Caco-2 (cell line): ENCODE measurements at regions not wholly inside any gene's neighbourhood (a gene's known extent, or its start where the extent isn't known, plus 50 kb on each side); places are given as distances from the start of the nearest gene placed in this dataset.
A peak's percentile ranks its signal among the peaks of the same experiment; 100 is the strongest.
"Not testable (repeated sequence)": the region's sequence is repeated elsewhere in the genome, so short reads cannot be mapped to it uniquely, and the experiment has no call there.

Experiments
- BruUV-seq: library from RNA; stranded (reverse); fragments of 400-500 nt; replicated peaks from 2 replicates; lab custom pipeline; 2021; lab: Mats Ljungman, UMichigan
- CTCF ChIA-PET: fragments of 300-600 bp; sonication (Branson Sonifier 250); formaldehyde crosslinking; loops from one replicate; lab custom pipeline; 2022; ENCODE audit warnings: antibody characterized with exemption; lab: Charles Lee
- POLR2A ChIA-PET: fragments of 300-600 bp; sonication (Branson Sonifier 250); formaldehyde crosslinking; loops from one replicate; lab custom pipeline; 2022; ENCODE audit warnings: antibody characterized with exemption; lab: Charles Lee
- DNase-seq, 2 experiments: peaks; one replicate each; pipeline versions ENCODE4 v3.0.0 to v3.0.0-alpha.2; 2020 to 2022
- H3K27me3 ChIP-seq: replicated peaks from 2 replicates; pipeline ENCODE4 v1.6.0; 2011; ENCODE audit warnings: low read length; ENCODE audit not compliant: control insufficient read depth, insufficient read depth
- H3K36me3 ChIP-seq: 2 replicates; pipeline ENCODE4 v1.5.1; 2011; ENCODE audit warnings: low read length; ENCODE audit not compliant: control insufficient read depth, insufficient read depth
- H3K4me1 ChIP-seq: fragments of 250-450 bp; sonication (Bioruptor Pico); 2 replicates; pipeline ENCODE4 v1.5.1; 2020; ENCODE audit warnings: mild to moderate bottlenecking
- H3K4me3 ChIP-seq: 2 replicates; pipeline ENCODE4 v1.5.1; 2011; ENCODE audit warnings: low read depth, mild to moderate bottlenecking, control low read depth, low read length
- H3K9me3 ChIP-seq: fragments of 250-450 bp; sonication (Bioruptor Pico); 2 replicates; pipeline ENCODE4 v1.5.1; 2020; ENCODE audit warnings: mild to moderate bottlenecking, moderate library complexity
- H3K27ac Mint-ChIP-seq: one replicate; pipeline ENCODE4 v1.8.0; 2022; ENCODE audit warnings: mixed read lengths; ENCODE audit not compliant: unreplicated experiment
- H3K27me3 Mint-ChIP-seq: one replicate; pipeline ENCODE4 v1.8.0; 2022; ENCODE audit warnings: mixed read lengths; ENCODE audit not compliant: insufficient read depth, unreplicated experiment
- H3K36me3 Mint-ChIP-seq: one replicate; pipeline ENCODE4 v1.8.0; 2022; ENCODE audit warnings: mild to moderate bottlenecking, mixed read lengths; ENCODE audit not compliant: insufficient read depth, unreplicated experiment
- H3K4me1 Mint-ChIP-seq: one replicate; pipeline ENCODE4 v1.8.0; 2022; ENCODE audit warnings: low read depth, mixed read lengths; ENCODE audit not compliant: unreplicated experiment
- H3K4me3 Mint-ChIP-seq: one replicate; pipeline ENCODE4 v1.8.0; 2022; ENCODE audit warnings: mild to moderate bottlenecking, moderate library complexity, mixed read lengths; ENCODE audit not compliant: unreplicated experiment
- H3K9me3 Mint-ChIP-seq: one replicate; pipeline ENCODE4 v1.8.0; 2022; ENCODE audit warnings: mixed read lengths; ENCODE audit not compliant: unreplicated experiment
- CTCF ChIP-seq, 2 experiments: fragments of 200-600 bp in 1 of 2; IDR thresholded peaks; 1 replicate in 1 of 2; 2 replicates in 1 of 2; pipeline versions ENCODE4 v1.5.1 to v1.8.0; 2011 to 2022; ENCODE audit warnings: antibody characterized with exemption in 1 of 2, control low read depth in 1 of 2, inconsistent platforms in 1 of 2, low read depth in 1 of 2, low read length in 1 of 2, mild to moderate bottlenecking in 1 of 2, moderate library complexity in 1 of 2; ENCODE audit not compliant: insufficient read depth in 1 of 2, severe bottlenecking in 1 of 2, unreplicated experiment in 1 of 2
- intact Hi-C: fragments of 100-400 bp; cut with micrococcal nuclease; formaldehyde crosslinking; loops from one replicate; pipeline ENCODE4 v1.10.0; 2022; ENCODE audit not compliant: unreplicated experiment

GRCh38 chr2:42996528-42996927, 204.1 kb upstream of the HAAO start:
- no peak overlapping the region for H3K27ac Mint-ChIP-seq
- TF ChIP-seq CTCF (IDR thresholded peaks at IDR 0.05; ENCODE audit: insufficient read depth in 1 of 2, low read depth in 1 of 2, low read length in 1 of 2, severe bottlenecking in 1 of 2, unreplicated experiment in 1 of 2), result no peak
- H3K4me3 Mint-ChIP-seq, result no peak overlapping the region
- no peaks in the 10 kb centered on the region for H3K27me3 Mint-ChIP-seq
- Histone ChIP-seq H3K9me3 (peaks cover 7% of the 10 kb centered on the region), H3K36me3 (no peaks in the 10 kb centered on the region), H3K27me3 (no peaks in the 10 kb centered on the region), H3K4me1 (peaks cover 23% of the 10 kb centered on the region), H3K4me3 (no peak overlapping the region)
- intact Hi-C loops, result no loop called here
- no TSS peak for BruUV-seq
- H3K9me3 Mint-ChIP-seq, result no peaks in the 10 kb centered on the region
- no peaks in the 10 kb centered on the region for H3K36me3 Mint-ChIP-seq
- ChIA-PET POLR2A (interaction anchor here (0.6 kb wide), 1 partner anchor 195 kb away, joined by 3 read pairs; no protein-coding TSS in a partner anchor), CTCF (no interaction called here)
- H3K4me1 Mint-ChIP-seq, result peaks cover 21% of the 10 kb centered on the region
- peak in 1 of 2 experiments; percentile 12 for DNase-seq

- Mint-ChIP-seq H3K27ac (no peak overlapping the region), H3K27me3 (no peaks in the 10 kb centered on the region), H3K4me1 (peaks cover 15% of the 10 kb centered on the region), H3K36me3 (no peaks in the 10 kb centered on the region), H3K9me3 (peaks cover under 1% of the 10 kb centered on the region), H3K4me3 (no peak overlapping the region)
- Histone ChIP-seq H3K36me3 (no peaks in the 10 kb centered on the region), H3K4me3 (no peak overlapping the region), H3K4me1 (peaks cover 23% of the 10 kb centered on the region), H3K27me3 (no peaks in the 10 kb centered on the region), H3K9me3 (peaks cover 7% of the 10 kb centered on the region)
- CTCF ChIA-PET, result no interaction called here
- no peak for TF ChIP-seq CTCF (IDR thresholded peaks at IDR 0.05; ENCODE audit: insufficient read depth in 1 of 2, low read depth in 1 of 2, low read length in 1 of 2, severe bottlenecking in 1 of 2, unreplicated experiment in 1 of 2)
- POLR2A ChIA-PET, result no interaction called here
- intact Hi-C loops, result no loop called here
- DNase-seq, result no peak
- BruUV-seq, result no TSS peak
These were observed 203.5 kb upstream of the HAAO start for GRCh38 chr2:42995752-42996422.

DNA sequence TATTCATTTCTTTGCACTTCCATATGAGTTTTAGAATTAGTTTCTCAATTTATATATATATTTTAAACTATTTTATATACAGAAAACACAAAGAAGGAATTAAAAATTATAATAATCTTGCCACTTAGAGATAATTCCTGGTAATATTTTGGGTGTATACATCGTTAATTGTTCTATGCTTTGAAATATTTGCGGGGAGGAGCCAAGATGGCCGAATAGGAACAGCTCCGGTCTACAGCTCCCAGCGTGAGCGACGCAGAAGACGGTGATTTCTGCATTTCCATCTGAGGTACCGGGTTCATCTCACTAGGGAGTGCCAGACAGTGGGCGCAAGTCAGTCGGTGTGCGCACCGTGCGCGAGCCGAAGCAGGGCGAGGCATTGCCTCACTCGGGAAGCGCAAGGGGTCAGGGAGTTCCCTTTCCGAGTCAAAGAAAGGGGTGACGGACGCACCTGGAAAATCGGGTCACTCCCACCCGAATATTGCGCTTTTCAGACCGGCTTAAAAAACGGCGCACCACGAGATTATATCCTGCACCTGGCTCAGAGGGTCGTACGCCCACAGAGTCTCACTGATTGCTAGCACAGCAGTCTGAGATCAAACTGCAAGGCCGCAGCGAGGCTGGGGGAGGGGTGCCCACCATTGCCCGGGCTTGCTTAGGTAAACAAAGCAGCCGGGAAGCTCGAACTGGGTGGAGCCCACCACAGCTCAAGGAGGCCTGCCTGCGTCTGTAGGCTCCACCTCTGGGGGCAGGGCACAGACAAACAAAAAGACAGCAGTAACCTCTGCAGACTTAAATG, 197.1 kb upstream of the HAAO start:
- H3K36me3 ChIP-seq, H3K27me3 ChIP-seq, H3K9me3 ChIP-seq, H3K27ac Mint-ChIP-seq, POLR2A ChIA-PET, BruUV-seq, H3K4me3 ChIP-seq, intact Hi-C loops, H3K27me3 Mint-ChIP-seq, CTCF ChIA-PET: not testable (repeated sequence)
- Mint-ChIP-seq H3K4me1 (peaks cover 20% of the 10 kb centered on the region), H3K36me3 (peaks cover 22% of the 10 kb centered on the region), H3K4me3 (peak overlapping the region; percentile 27), H3K9me3 (peaks cover 19% of the 10 kb centered on the region)
- DNase-seq, result peak in 1 of 2 experiments; percentile 37
- peaks cover 34% of the 10 kb centered on the region for H3K4me1 ChIP-seq

- POLR2A ChIA-PET, H3K27me3 Mint-ChIP-seq: not testable (repeated sequence)
- peaks cover 19% of the 10 kb centered on the region for H3K9me3 Mint-ChIP-seq
These were observed 195.7 kb upstream of the HAAO start for GRCh38 chr2:42988055-42988454.

More at GRCh38 chr2:42988055-42988454, 195.7 kb upstream of the HAAO start:
- intact Hi-C loops, H3K27ac Mint-ChIP-seq, H3K36me3 ChIP-seq, H3K9me3 ChIP-seq, H3K4me3 ChIP-seq, H3K27me3 ChIP-seq, BruUV-seq, H3K4me3 Mint-ChIP-seq: not testable (repeated sequence)
- H3K36me3 Mint-ChIP-seq, result peaks cover 22% of the 10 kb centered on the region
- DNase-seq, result peak in 1 of 2 experiments; percentile 3
- H3K4me1 ChIP-seq, result peaks cover 34% of the 10 kb centered on the region
- H3K4me1 Mint-ChIP-seq, result peaks cover 30% of the 10 kb centered on the region
- CTCF ChIA-PET, result interaction anchor here (1.2 to 1.3 kb wide), 2 partner anchors 8 to 17 kb away, joined by 3 read pairs; no protein-coding TSS in a partner anchor
